Transverse colon (tissue), 4 donors: ENCODE measurements at regions not wholly inside any gene's neighbourhood (a gene's known extent, or its start where the extent isn't known, plus 50 kb on each side); places are given as distances from the start of the nearest gene placed in this dataset.

Experiments used
- DNase-seq: peaks from one replicate; pipeline ENCODE4 v3.0.0-alpha.2; 2019
- H3K27ac ChIP-seq, 4 donors: fragments of 200-600 bp; sonication (generic); 2 replicates each; pipeline ENCODE4 v1.5.1; 2016 to 2018; ENCODE audit warnings: inconsistent platforms in 4 of 4
- H3K27me3 ChIP-seq: fragments of 200-600 bp; sonication (generic); 2 replicates; pipeline ENCODE4 v1.5.1; 2017; ENCODE audit warnings: inconsistent platforms
- H3K36me3 ChIP-seq, 4 donors: fragments of 200-600 bp; sonication (generic); 2 replicates each; pipeline ENCODE4 v1.5.1; 2017 to 2019; ENCODE audit warnings: inconsistent platforms in 4 of 4
- H3K4me1 ChIP-seq, 4 donors: fragments of 200-600 bp; sonication (generic); 2 replicates each; pipeline ENCODE4 v1.5.1; 2017 to 2020; ENCODE audit warnings: inconsistent platforms in 4 of 4
- H3K4me3 ChIP-seq, 4 donors: fragments of 200-600 bp; sonication (generic); 1 replicate in 1 of 4; 2 replicates in 3 of 4; pipeline versions ENCODE4 v1.5.1 to v1.6.1; 2017 to 2019; ENCODE audit warnings: inconsistent platforms in 4 of 4
- H3K9me3 ChIP-seq, 2 donors: fragments of 200-600 bp; sonication (generic); 2 replicates each; pipeline ENCODE4 v1.5.1; 2017 to 2019; ENCODE audit warnings: inconsistent platforms in 2 of 2
- EP300 ChIP-seq: sonication (generic); formaldehyde crosslinking; IDR thresholded peaks from one replicate; pipeline ENCODE4 v1.6.1; 2017; ENCODE audit warnings: antibody characterized with exemption, low read depth
- POLR2A ChIP-seq: fragments of 450-650 bp; IDR thresholded peaks from one replicate; pipeline ENCODE4 v1.6.1; 2016; ENCODE audit warnings: antibody characterized with exemption, mild to moderate bottlenecking, moderate library complexity
- POLR2AphosphoS5 ChIP-seq, 3 donors: sonication (generic); formaldehyde crosslinking; IDR thresholded peaks; one replicate each; pipeline ENCODE4 v1.6.1; 2016; ENCODE audit warnings: antibody characterized with exemption in 3 of 3
- WGBS, 2 donors: methylation state at CpG; one replicate each; pipeline ENCODE4 v1.1.5; 2018; ENCODE audit warnings: low coverage in 1 of 2; 5-methylcytosine and 5-hydroxymethylcytosine counted together
- in situ Hi-C, 4 donors: fragments of 200-750 bp; cut with MboI; loops; one replicate each; pipeline versions ENCODE4 v1.15.0 to v1.15.1; 2017; ENCODE audit warnings: low sequenced_read_pairs in 3 of 4, low pct_ligation_motif_present in 1 of 4, low pct_unique_long_range_greater_than_20kb in 1 of 4
- intact Hi-C: fragments of 100-400 bp; cut with DNase I; formaldehyde crosslinking; loops from one replicate; pipeline ENCODE4 v1.15.1; 2023; ENCODE audit warnings: low total_unique reads
- TF ChIP-seq, protein P1 (sequence below), 5 experiments: fragments of 200-600 bp in 3 of 5; fragments of 450-650 bp in 2 of 5; sonication (generic) in 3 of 5; IDR thresholded peaks; 1 replicate in 2 of 5; 2 replicates in 3 of 5; pipeline ENCODE4 v1.5.1; 2016 to 2017; ENCODE audit warnings: antibody characterized with exemption in 5 of 5, inconsistent platforms in 3 of 5, mild to moderate bottlenecking in 2 of 5, moderate library complexity in 1 of 5

DNA sequence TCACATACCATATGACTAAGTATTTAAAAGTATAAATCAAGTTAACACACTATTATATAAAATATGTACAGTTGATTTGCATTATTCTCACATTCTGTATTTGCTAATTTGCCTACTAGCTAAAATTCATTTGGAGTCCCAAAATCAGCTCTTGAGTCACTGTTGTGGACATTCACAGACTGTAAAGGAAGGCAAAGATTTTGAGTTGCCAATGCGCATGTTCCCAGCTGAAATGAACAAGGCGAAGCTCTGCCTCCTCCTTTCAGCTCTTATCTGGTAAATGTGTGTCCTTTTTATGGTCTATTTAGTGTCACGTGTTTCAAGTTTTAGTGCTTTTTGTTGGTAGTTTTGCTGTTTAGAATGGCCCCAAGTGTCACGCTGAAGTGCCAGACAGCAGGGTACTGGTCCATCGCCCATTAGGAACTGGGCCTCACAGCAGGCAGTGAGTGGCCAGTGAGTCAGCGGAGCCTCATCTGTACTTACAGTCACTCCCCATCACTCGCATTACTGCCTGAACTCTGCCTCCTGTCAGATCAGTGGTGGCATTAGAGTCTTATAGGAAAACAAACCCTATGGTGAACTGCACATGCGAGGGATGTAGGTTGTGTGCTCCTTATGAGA lies 87.2 kb upstream of the ADTRP start:
- Histone ChIP-seq H3K36me3 (no peaks in the 10 kb centered on the region), H3K27me3 (no peaks in the 10 kb centered on the region), H3K27ac (no peak overlapping the region), H3K4me1 (no peaks in the 10 kb centered on the region), H3K4me3 (no peak overlapping the region), H3K9me3 (no peaks in the 10 kb centered on the region)
- no peak for DNase-seq
- in situ Hi-C loops, result no loop called here
- 83 to 94% methylated on average over 4 to 8 of the region's 8 CpGs for WGBS, 2 donors
- TF ChIP-seq EP300 (no peak), POLR2A (no peak), POLR2AphosphoS5 (IDR thresholded peaks at IDR 0.05) (no peak)
- TF ChIP-seq, protein P1, sequence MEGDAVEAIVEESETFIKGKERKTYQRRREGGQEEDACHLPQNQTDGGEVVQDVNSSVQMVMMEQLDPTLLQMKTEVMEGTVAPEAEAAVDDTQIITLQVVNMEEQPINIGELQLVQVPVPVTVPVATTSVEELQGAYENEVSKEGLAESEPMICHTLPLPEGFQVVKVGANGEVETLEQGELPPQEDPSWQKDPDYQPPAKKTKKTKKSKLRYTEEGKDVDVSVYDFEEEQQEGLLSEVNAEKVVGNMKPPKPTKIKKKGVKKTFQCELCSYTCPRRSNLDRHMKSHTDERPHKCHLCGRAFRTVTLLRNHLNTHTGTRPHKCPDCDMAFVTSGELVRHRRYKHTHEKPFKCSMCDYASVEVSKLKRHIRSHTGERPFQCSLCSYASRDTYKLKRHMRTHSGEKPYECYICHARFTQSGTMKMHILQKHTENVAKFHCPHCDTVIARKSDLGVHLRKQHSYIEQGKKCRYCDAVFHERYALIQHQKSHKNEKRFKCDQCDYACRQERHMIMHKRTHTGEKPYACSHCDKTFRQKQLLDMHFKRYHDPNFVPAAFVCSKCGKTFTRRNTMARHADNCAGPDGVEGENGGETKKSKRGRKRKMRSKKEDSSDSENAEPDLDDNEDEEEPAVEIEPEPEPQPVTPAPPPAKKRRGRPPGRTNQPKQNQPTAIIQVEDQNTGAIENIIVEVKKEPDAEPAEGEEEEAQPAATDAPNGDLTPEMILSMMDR (IDR thresholded peaks at IDR 0.05), result no peak
- intact Hi-C loops, result no loop called here

DNA sequence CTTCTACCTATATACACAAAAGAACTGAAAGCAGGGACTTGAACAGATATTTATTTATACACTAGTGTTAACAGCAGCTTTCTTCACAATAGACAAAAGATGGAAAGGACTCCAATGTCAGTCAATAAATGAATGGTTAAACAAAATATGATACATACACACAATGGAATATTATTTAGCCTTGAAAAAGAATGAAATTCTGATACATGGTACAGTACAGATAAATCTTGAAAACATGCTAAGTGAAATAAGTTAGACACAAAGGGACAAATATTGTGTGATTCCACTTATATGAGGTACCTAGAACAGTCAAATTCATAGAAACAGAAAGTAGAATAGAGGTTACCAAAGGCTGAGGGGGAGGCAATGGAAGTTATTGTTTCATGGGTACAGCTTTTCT lies 79.8 kb upstream of the ADTRP start:
- no peaks in the 10 kb centered on the region for H3K36me3 ChIP-seq
- no peak for TF ChIP-seq EP300
- TF ChIP-seq POLR2AphosphoS5 (IDR thresholded peaks at IDR 0.05), result no peak
- TF ChIP-seq, protein P1 (IDR thresholded peaks at IDR 0.05), result no peak
- no peak for TF ChIP-seq POLR2A
- no peak for DNase-seq
- in situ Hi-C loops, result no loop called here
- H3K9me3 ChIP-seq, result no peaks in the 10 kb centered on the region
- no peaks in the 10 kb centered on the region for H3K27me3 ChIP-seq
- H3K27ac ChIP-seq, result no peak overlapping the region
- peaks cover 0 to 16% (median 0%) of the 10 kb centered on the region in 4 donors for H3K4me1 ChIP-seq
- H3K4me3 ChIP-seq, result no peak overlapping the region
- intact Hi-C loops, result no loop called here

DNA sequence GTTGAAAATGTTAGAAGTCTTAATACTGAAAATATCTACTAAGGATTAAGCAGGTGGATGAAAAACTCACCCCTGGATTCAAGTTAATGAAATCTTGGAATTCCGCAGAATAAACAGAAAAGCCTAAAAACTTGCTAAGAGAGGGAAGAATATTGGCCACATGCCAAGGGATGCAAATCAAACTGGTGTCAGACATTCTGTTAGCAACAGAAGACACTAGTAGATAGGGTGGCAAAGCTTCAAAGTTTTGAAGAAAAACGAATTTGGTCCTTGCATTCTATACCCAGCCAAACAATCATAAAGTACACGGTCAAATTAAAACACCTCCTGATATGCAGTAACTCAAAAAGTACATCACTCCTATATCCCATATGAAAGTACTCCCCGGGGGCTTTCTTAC lies 77.1 kb upstream of the ADTRP start:
- TF ChIP-seq EP300 (no peak), POLR2A (no peak), POLR2AphosphoS5 (IDR thresholded peaks at IDR 0.05) (no peak)
- TF ChIP-seq, protein P1 (IDR thresholded peaks at IDR 0.05), result no peak
- H3K4me3 ChIP-seq, result no peak overlapping the region
- no peaks in the 10 kb centered on the region for H3K9me3 ChIP-seq
- H3K27me3 ChIP-seq, result no peaks in the 10 kb centered on the region
- 79 to 91% methylated on average over 4 of the region's 4 CpGs for WGBS, 2 donors
- H3K27ac ChIP-seq, result no peak overlapping the region
- H3K36me3 ChIP-seq, result no peaks in the 10 kb centered on the region
- no peak for DNase-seq
- intact Hi-C loops, result no loop called here
- H3K4me1 ChIP-seq, result peaks cover 0 to 16% (median 0%) of the 10 kb centered on the region in 4 donors
- in situ Hi-C loops, result no loop called here

DNA sequence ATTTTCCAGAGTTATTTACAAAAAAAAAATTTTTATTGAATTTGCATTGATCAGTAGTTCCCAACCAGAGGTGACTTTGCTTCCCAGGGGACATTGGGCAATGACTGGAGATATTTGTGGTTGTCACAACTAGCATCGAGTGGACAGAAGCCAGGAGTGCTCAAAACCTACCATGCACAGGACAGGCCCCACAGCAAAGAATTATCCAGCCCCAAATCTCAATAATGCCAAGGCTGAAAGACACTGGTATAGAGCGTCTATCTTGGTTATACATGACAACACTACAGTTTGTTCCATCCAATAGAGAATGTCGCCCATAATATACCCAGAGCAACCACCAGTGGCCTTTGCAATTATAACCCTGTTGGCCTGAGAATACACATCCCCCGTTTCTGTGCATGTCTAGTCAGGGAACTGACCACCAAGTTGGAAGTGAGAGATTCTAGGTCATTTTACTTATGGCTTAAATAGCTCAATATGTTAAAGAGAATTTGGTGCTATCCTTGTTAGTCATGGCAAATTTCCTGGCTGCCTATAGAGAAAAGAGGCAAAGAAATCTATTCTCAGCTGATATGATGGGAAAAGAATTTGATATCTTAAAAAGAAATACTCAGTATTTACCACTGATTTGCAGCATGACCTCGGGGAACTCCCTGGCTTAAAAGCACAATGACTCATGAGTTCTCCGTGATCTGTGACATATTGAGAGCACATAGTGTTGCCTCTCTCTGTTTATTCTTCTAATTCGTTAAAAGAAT lies 76.0 kb upstream of the ADTRP start:
- intact Hi-C loops, result no loop called here
- no peaks in the 10 kb centered on the region for H3K9me3 ChIP-seq
- in situ Hi-C loops, result no loop called here
- WGBS, 2 donors, result 21 to 60% methylated on average over 3 to 7 of the region's 7 CpGs
- H3K27me3 ChIP-seq, result no peaks in the 10 kb centered on the region
- H3K27ac ChIP-seq, result no peak overlapping the region
- no peaks in the 10 kb centered on the region for H3K36me3 ChIP-seq
- peaks cover 0 to 16% (median 0%) of the 10 kb centered on the region in 4 donors for H3K4me1 ChIP-seq
- no peak for DNase-seq
- TF ChIP-seq, protein P1 (IDR thresholded peaks at IDR 0.05), result no peak
- TF ChIP-seq EP300 (no peak), POLR2AphosphoS5 (IDR thresholded peaks at IDR 0.05) (no peak), POLR2A (no peak)
- H3K4me3 ChIP-seq, result no peak overlapping the region
